Loucy (cell line): ENCODE measurements at regions not wholly inside any gene's neighbourhood (a gene's known extent, or its start where the extent isn't known, plus 50 kb on each side); places are given as distances from the start of the nearest gene placed in this dataset.

Experiments used
- H2AFZ ChIP-seq: fragments of 200-600 bp; sonication (generic); 2 replicates; pipeline ENCODE4 v1.6.0; 2016; ENCODE audit warnings: antibody characterized with exemption, mild to moderate bottlenecking, low read length, moderate library complexity
- H3F3A ChIP-seq: fragments of 200-600 bp; 2 replicates; pipeline ENCODE4 v1.6.0; 2016; ENCODE audit warnings: antibody characterized with exemption, low read depth, mild to moderate bottlenecking
- H3K27me3 ChIP-seq: fragments of 200-600 bp; sonication (generic); 2 replicates; pipeline ENCODE4 v1.6.1; 2014; ENCODE audit warnings: low read length, mild to moderate bottlenecking; ENCODE audit not compliant: insufficient read depth, poor library complexity, severe bottlenecking
- H3K36me3 ChIP-seq: fragments of 200-600 bp; sonication (generic); 2 replicates; pipeline ENCODE4 v1.6.1; 2016; ENCODE audit warnings: low read length; ENCODE audit not compliant: insufficient read depth
- H3K4me1 ChIP-seq: fragments of 200-600 bp; sonication (generic); 2 replicates; pipeline ENCODE4 v1.5.1; 2014; ENCODE audit warnings: low read length, mild to moderate bottlenecking; ENCODE audit not compliant: insufficient read depth, poor library complexity, severe bottlenecking
- H3K4me2 ChIP-seq: fragments of 200-600 bp; sonication (generic); 2 replicates; pipeline ENCODE4 v1.6.0; 2014; ENCODE audit warnings: antibody characterized with exemption, low read length, low read depth, mild to moderate bottlenecking; ENCODE audit not compliant: poor library complexity, severe bottlenecking
- H3K4me3 ChIP-seq: fragments of 200-600 bp; sonication (generic); 2 replicates; pipeline ENCODE4 v1.5.1; 2014; ENCODE audit warnings: low read length, mild to moderate bottlenecking, mixed read lengths; ENCODE audit not compliant: poor library complexity, severe bottlenecking
- H3K79me2 ChIP-seq: fragments of 200-600 bp; sonication (generic); 2 replicates; pipeline ENCODE4 v1.6.1; 2014; ENCODE audit warnings: low read length; ENCODE audit not compliant: insufficient read depth
- H3K9ac ChIP-seq: fragments of 200-600 bp; sonication (generic); 2 replicates; pipeline ENCODE4 v1.6.0; 2014; ENCODE audit warnings: mild to moderate bottlenecking, low read depth, low read length, moderate library complexity; ENCODE audit not compliant: poor library complexity, severe bottlenecking
- H3K9me2 ChIP-seq: fragments of 200-600 bp; sonication (generic); replicated peaks from 2 replicates; pipeline ENCODE4 v1.6.1; 2016; ENCODE audit warnings: low read depth, low read length, mixed read lengths
- H3K9me3 ChIP-seq: fragments of 200-600 bp; sonication (generic); 2 replicates; pipeline ENCODE4 v1.6.1; 2014; ENCODE audit warnings: mild to moderate bottlenecking, antibody characterized with exemption, low read length, low read depth; ENCODE audit not compliant: insufficient read depth
- H4K20me1 ChIP-seq: fragments of 200-600 bp; sonication (generic); 2 replicates; pipeline ENCODE4 v1.6.0; 2014; ENCODE audit warnings: antibody characterized with exemption, low read length, mild to moderate bottlenecking; ENCODE audit not compliant: insufficient read depth, poor library complexity, severe bottlenecking
- CTCF ChIP-seq: fragments of 200-600 bp; sonication (generic); conservative IDR thresholded peaks from 2 replicates; pipeline ENCODE4 v1.5.1; 2014; ENCODE audit warnings: mild to moderate bottlenecking, antibody characterized with exemption, low read length
- EZH2phosphoT487 ChIP-seq: fragments of 200-600 bp; IDR thresholded peaks from 2 replicates; pipeline ENCODE4 v1.6.1; 2018; ENCODE audit warnings: antibody characterized with exemption, mild to moderate bottlenecking, moderate library complexity, borderline replicate concordance

GRCh38 chrX:70988425-70988824 lies 57.5 kb upstream of the SLC7A3 start:
- Histone ChIP-seq H3K4me3 (no peak overlapping the region), H3K79me2 (no peaks in the 10 kb centered on the region), H3K9me3 (no peaks in the 10 kb centered on the region), H3K4me2 (no peak overlapping the region), H4K20me1 (no peaks in the 10 kb centered on the region), H3K9me2 (no peaks in the 10 kb centered on the region), H2AFZ (no peak overlapping the region), H3K9ac (no peak overlapping the region), H3K4me1 (no peaks in the 10 kb centered on the region), H3K36me3 (no peaks in the 10 kb centered on the region), H3K27me3 (no peaks in the 10 kb centered on the region), H3F3A (no peaks in the 10 kb centered on the region)
- no peak for TF ChIP-seq EZH2phosphoT487
- TF ChIP-seq CTCF, result no peak
